ENCODE measurements at regions not wholly inside any gene's neighbourhood (a gene's known extent, or its start where the extent isn't known, plus 50 kb on each side); places are given as distances from the start of the nearest gene placed in this dataset.

DNA sequence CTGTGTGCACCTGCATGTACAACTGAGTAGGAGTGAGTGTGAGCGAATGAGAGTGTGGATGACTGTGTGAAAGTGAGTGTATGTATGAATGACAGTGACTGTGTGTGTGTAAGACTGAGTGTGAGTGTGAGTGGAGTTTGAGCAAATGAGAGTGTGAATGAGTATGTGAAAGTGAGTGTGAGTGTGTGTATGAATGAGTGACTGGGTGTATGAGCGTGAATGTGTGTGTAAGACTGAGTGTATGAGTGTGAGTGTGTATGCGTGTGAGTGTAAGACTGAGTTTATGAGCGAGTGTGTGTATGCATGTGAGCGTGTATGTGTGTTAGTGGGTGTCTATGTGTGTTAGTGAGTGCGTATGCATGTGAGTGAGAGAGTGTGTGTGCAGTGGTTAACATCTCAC lies 220.8 kb downstream of the QKI start (continued):
- TF ChIP-seq, protein P1, sequence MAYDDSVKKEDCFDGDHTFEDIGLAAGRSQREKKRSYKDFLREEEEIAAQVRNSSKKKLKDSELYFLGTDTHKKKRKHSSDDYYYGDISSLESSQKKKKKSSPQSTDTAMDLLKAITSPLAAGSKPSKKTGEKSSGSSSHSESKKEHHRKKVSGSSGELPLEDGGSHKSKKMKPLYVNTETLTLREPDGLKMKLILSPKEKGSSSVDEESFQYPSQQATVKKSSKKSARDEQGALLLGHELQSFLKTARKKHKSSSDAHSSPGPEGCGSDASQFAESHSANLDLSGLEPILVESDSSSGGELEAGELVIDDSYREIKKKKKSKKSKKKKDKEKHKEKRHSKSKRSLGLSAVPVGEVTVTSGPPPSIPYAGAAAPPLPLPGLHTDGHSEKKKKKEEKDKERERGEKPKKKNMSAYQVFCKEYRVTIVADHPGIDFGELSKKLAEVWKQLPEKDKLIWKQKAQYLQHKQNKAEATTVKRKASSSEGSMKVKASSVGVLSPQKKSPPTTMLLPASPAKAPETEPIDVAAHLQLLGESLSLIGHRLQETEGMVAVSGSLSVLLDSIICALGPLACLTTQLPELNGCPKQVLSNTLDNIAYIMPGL (CRISPR knock-in tag; IDR thresholded peaks at IDR 0.05; ENCODE audit: borderline replicate concordance in 1 of 2, low read depth in 1 of 2) = no peak
- TF ChIP-seq FOXP1 (IDR thresholded peaks at IDR 0.05) = peak; percentile 66; the same call in 1 of the 2 replicates
- no peak for TF ChIP-seq FOXP1 (CRISPR knock-in tag; IDR thresholded peaks at IDR 0.05)
- 0 out of 2 replicates have a peak, but pooled peaks have one; percentile 85 for TF ChIP-seq NONO (IDR thresholded peaks at IDR 0.05)
- TF ChIP-seq NONO (CRISPR knock-in tag; conservative IDR thresholded peaks at IDR 0.05) = no peak
- peak; percentile 97 for TF ChIP-seq SOX6 (IDR thresholded peaks at IDR 0.05)
- no peak for TF ChIP-seq SOX6 (CRISPR knock-in tag; IDR thresholded peaks at IDR 0.05)
- TF ChIP-seq ELF3 (CRISPR knock-in tag; IDR thresholded peaks at IDR 0.05) = no peak
- peak; percentile 58; the same call in 1 of the 2 replicates for TF ChIP-seq SP1 (IDR thresholded peaks at IDR 0.05)
- TF ChIP-seq SP1 (CRISPR knock-in tag; IDR thresholded peaks at IDR 0.05) = no peak
- TF ChIP-seq STAT5B (CRISPR knock-in tag; IDR thresholded peaks at IDR 0.05) = no peak
- no peak for TF ChIP-seq NFYC (CRISPR knock-in tag; IDR thresholded peaks at IDR 0.05)
- TF ChIP-seq, protein P2, sequence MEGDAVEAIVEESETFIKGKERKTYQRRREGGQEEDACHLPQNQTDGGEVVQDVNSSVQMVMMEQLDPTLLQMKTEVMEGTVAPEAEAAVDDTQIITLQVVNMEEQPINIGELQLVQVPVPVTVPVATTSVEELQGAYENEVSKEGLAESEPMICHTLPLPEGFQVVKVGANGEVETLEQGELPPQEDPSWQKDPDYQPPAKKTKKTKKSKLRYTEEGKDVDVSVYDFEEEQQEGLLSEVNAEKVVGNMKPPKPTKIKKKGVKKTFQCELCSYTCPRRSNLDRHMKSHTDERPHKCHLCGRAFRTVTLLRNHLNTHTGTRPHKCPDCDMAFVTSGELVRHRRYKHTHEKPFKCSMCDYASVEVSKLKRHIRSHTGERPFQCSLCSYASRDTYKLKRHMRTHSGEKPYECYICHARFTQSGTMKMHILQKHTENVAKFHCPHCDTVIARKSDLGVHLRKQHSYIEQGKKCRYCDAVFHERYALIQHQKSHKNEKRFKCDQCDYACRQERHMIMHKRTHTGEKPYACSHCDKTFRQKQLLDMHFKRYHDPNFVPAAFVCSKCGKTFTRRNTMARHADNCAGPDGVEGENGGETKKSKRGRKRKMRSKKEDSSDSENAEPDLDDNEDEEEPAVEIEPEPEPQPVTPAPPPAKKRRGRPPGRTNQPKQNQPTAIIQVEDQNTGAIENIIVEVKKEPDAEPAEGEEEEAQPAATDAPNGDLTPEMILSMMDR (CRISPR knock-in tag; IDR thresholded peaks at IDR 0.05) = no peak
- TF ChIP-seq CCAR2 (optimal IDR thresholded peaks at IDR 0.05; ENCODE audit: low read depth, low read length) = no peak
- TF ChIP-seq, protein P3, sequence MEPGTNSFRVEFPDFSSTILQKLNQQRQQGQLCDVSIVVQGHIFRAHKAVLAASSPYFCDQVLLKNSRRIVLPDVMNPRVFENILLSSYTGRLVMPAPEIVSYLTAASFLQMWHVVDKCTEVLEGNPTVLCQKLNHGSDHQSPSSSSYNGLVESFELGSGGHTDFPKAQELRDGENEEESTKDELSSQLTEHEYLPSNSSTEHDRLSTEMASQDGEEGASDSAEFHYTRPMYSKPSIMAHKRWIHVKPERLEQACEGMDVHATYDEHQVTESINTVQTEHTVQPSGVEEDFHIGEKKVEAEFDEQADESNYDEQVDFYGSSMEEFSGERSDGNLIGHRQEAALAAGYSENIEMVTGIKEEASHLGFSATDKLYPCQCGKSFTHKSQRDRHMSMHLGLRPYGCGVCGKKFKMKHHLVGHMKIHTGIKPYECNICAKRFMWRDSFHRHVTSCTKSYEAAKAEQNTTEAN (CRISPR knock-in tag; conservative IDR thresholded peaks at IDR 0.05) = no peak
- no peak for TF ChIP-seq CBX1 (IDR thresholded peaks at IDR 0.05; ENCODE audit: low read depth)
- TF ChIP-seq PHB2 (IDR thresholded peaks at IDR 0.05; ENCODE audit: partially characterized antibody) = peak; percentile 100
- no peak for TF ChIP-seq SMAD9 (CRISPR knock-in tag; IDR thresholded peaks at IDR 0.05)
- no peak for TF ChIP-seq ZNF121 (CRISPR knock-in tag; IDR thresholded peaks at IDR 0.05)
- no peak for TF ChIP-seq HHEX (CRISPR knock-in tag; IDR thresholded peaks at IDR 0.05)
- no peak for TF ChIP-seq TP53 (CRISPR knock-in tag; conservative IDR thresholded peaks at IDR 0.05)
- TF ChIP-seq SIN3A (IDR thresholded peaks at IDR 0.05; ENCODE audit: borderline replicate concordance, low read depth, low read length) = no peak
- peak; percentile 43; the same call in 1 of the 2 replicates for TF ChIP-seq ATM (IDR thresholded peaks at IDR 0.05; ENCODE audit: borderline replicate concordance)
- no peak for TF ChIP-seq ZNF530 (CRISPR knock-in tag; IDR thresholded peaks at IDR 0.05; ENCODE audit: low read depth)
- TF ChIP-seq XBP1 (CRISPR knock-in tag; IDR thresholded peaks at IDR 0.05) = no peak
- TF ChIP-seq, protein P4, sequence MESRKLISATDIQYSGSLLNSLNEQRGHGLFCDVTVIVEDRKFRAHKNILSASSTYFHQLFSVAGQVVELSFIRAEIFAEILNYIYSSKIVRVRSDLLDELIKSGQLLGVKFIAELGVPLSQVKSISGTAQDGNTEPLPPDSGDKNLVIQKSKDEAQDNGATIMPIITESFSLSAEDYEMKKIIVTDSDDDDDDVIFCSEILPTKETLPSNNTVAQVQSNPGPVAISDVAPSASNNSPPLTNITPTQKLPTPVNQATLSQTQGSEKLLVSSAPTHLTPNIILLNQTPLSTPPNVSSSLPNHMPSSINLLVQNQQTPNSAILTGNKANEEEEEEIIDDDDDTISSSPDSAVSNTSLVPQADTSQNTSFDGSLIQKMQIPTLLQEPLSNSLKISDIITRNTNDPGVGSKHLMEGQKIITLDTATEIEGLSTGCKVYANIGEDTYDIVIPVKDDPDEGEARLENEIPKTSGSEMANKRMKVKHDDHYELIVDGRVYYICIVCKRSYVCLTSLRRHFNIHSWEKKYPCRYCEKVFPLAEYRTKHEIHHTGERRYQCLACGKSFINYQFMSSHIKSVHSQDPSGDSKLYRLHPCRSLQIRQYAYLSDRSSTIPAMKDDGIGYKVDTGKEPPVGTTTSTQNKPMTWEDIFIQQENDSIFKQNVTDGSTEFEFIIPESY (CRISPR knock-in tag; IDR thresholded peaks at IDR 0.05) = no peak
- no peak for TF ChIP-seq ZNF460 (CRISPR knock-in tag; IDR thresholded peaks at IDR 0.05; ENCODE audit: borderline replicate concordance)
- TF ChIP-seq TRIM24 (CRISPR knock-in tag; IDR thresholded peaks at IDR 0.05) = no peak
- 0 out of 2 replicates have a peak, but pooled peaks have one; percentile 75 for TF ChIP-seq IKZF1 (IDR thresholded peaks at IDR 0.05)
- no peak for TF ChIP-seq ZNF33B (CRISPR knock-in tag; IDR thresholded peaks at IDR 0.05)

Data from HepG2 (cell line).